ENCODE measurements at regions not wholly inside any gene's neighbourhood (a gene's known extent, or its start where the extent isn't known, plus 50 kb on each side); places are given as distances from the start of the nearest gene placed in this dataset.

DNA sequence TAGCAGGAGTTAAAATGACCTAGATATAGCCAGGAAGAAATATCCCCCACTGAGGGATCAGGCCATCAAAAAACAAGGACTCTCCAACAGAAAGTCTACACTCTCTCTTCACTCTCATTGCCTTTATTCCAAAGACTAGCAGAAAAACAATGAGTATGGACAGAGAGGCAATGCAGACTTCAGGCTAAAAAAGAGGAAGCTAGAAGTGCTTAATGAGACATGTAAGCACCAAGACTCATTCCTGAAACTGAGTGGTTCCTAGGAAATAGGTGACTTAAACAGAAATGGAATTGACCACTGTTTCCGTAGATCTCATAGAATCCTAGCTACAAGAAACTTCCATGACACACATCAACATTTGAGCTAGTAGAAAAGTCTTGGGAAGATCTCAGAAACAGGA, 387.3 kb downstream of the KDM5D start:
- no peak for ATAC-seq (ENCODE audit: poor library complexity)
- no peak overlapping the region for H3K27ac ChIP-seq (ENCODE audit: low read depth in 1 of 2, low read length in 2 of 2)
- TF ChIP-seq, protein P1, sequence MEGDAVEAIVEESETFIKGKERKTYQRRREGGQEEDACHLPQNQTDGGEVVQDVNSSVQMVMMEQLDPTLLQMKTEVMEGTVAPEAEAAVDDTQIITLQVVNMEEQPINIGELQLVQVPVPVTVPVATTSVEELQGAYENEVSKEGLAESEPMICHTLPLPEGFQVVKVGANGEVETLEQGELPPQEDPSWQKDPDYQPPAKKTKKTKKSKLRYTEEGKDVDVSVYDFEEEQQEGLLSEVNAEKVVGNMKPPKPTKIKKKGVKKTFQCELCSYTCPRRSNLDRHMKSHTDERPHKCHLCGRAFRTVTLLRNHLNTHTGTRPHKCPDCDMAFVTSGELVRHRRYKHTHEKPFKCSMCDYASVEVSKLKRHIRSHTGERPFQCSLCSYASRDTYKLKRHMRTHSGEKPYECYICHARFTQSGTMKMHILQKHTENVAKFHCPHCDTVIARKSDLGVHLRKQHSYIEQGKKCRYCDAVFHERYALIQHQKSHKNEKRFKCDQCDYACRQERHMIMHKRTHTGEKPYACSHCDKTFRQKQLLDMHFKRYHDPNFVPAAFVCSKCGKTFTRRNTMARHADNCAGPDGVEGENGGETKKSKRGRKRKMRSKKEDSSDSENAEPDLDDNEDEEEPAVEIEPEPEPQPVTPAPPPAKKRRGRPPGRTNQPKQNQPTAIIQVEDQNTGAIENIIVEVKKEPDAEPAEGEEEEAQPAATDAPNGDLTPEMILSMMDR (IDR thresholded peaks at IDR 0.05) = no peak
- no peaks in the 10 kb centered on the region for H3K36me3 ChIP-seq (ENCODE audit: insufficient read depth, low read length)
- ChIA-PET POLR2A (no interaction called here), CTCF (no interaction called here)
- Mint-ChIP-seq H3K27me3 (no peaks in the 10 kb centered on the region), H3K9me3 (no peaks in the 10 kb centered on the region), H3K27ac (no peak overlapping the region), H3K4me3 (no peak overlapping the region), H3K4me1 (ENCODE audit: low read depth) (no peaks in the 10 kb centered on the region), H3K36me3 (ENCODE audit: low read depth) (no peaks in the 10 kb centered on the region)
- no peaks in the 10 kb centered on the region for H3K9me3 ChIP-seq (ENCODE audit: control insufficient read depth in 1 of 2, insufficient read depth in 1 of 2, low read length in 2 of 2)
- intact Hi-C loops (cut with DNase I, micrococcal nuclease) = no loop called here
- H3K4me3 ChIP-seq (ENCODE audit: low read length) = no peak overlapping the region
- no peaks in the 10 kb centered on the region for H3K4me1 ChIP-seq (ENCODE audit: insufficient read depth, low read length)
- no peaks in the 10 kb centered on the region for H3K27me3 ChIP-seq (ENCODE audit: control insufficient read depth in 1 of 2, insufficient read depth in 2 of 2, low read length in 2 of 2)
- DNase-seq = no peak

DNA sequence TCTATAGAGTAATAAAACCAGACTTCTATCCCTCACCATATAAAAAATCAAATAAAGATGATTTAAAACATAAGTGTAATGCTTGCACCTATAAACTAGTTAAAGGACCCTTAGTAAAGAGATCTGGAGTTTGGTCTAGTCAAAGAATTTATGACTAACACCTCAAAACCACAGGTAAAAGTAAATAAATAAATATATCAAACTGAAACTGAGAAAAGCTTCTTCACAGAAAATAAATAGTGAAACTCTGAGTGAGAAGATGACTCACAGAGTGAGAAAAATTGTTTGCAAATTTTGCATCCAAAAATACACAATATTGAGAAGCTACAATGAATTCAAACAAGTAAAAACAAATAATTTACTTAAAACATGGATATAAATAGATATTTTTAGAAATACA, 387.8 kb downstream of the KDM5D start:
- no peaks in the 10 kb centered on the region for H3K9me3 ChIP-seq (ENCODE audit: control insufficient read depth in 1 of 2, insufficient read depth in 1 of 2, low read length in 2 of 2)
- TF ChIP-seq, protein P1 (IDR thresholded peaks at IDR 0.05) = no peak
- H3K27me3 Mint-ChIP-seq = no peaks in the 10 kb centered on the region
- ChIA-PET POLR2A (no interaction called here), CTCF (no interaction called here)
- H3K4me1 ChIP-seq (ENCODE audit: insufficient read depth, low read length) = no peaks in the 10 kb centered on the region
- DNase-seq (no peak), ATAC-seq (ENCODE audit: poor library complexity) (no peak)
- no peak overlapping the region for H3K4me3 ChIP-seq (ENCODE audit: low read length)
- intact Hi-C loops (cut with DNase I, micrococcal nuclease) = no loop called here
- no peak overlapping the region for H3K27ac Mint-ChIP-seq
- H3K27ac ChIP-seq (ENCODE audit: low read depth in 1 of 2, low read length in 2 of 2) = no peak overlapping the region
- H3K27me3 ChIP-seq (ENCODE audit: control insufficient read depth in 1 of 2, insufficient read depth in 2 of 2, low read length in 2 of 2) = no peaks in the 10 kb centered on the region
- H3K36me3 Mint-ChIP-seq (ENCODE audit: low read depth) = no peaks in the 10 kb centered on the region
- H3K9me3 Mint-ChIP-seq = no peaks in the 10 kb centered on the region
- no peaks in the 10 kb centered on the region for H3K4me1 Mint-ChIP-seq (ENCODE audit: low read depth)
- no peak overlapping the region for H3K4me3 Mint-ChIP-seq
- no peaks in the 10 kb centered on the region for H3K36me3 ChIP-seq (ENCODE audit: insufficient read depth, low read length)

- Mint-ChIP-seq H3K27me3 (no peaks in the 10 kb centered on the region), H3K4me1 (ENCODE audit: low read depth) (no peaks in the 10 kb centered on the region), H3K9me3 (no peaks in the 10 kb centered on the region), H3K36me3 (ENCODE audit: low read depth) (no peaks in the 10 kb centered on the region), H3K4me3 (no peak overlapping the region), H3K27ac (no peak overlapping the region)
- intact Hi-C loops (cut with DNase I, micrococcal nuclease) = no loop called here
- Histone ChIP-seq H3K4me1 (ENCODE audit: insufficient read depth, low read length) (no peaks in the 10 kb centered on the region), H3K36me3 (ENCODE audit: insufficient read depth, low read length) (no peaks in the 10 kb centered on the region), H3K4me3 (ENCODE audit: low read length) (no peak overlapping the region), H3K27ac (ENCODE audit: low read depth in 1 of 2, low read length in 2 of 2) (no peak overlapping the region), H3K9me3 (ENCODE audit: control insufficient read depth in 1 of 2, insufficient read depth in 1 of 2, low read length in 2 of 2) (no peaks in the 10 kb centered on the region), H3K27me3 (ENCODE audit: control insufficient read depth in 1 of 2, insufficient read depth in 2 of 2, low read length in 2 of 2) (no peaks in the 10 kb centered on the region)
- TF ChIP-seq, protein P1 (IDR thresholded peaks at IDR 0.05) = no peak
- no peak for ATAC-seq (ENCODE audit: poor library complexity)
- ChIA-PET CTCF (no interaction called here), POLR2A (no interaction called here)
- DNase-seq = no peak
These were observed 389.7 kb downstream of the KDM5D start for GRCh38 chrY:19354857-19355173.

Measured in CD4-positive, alpha-beta T cell (primary cell).